Trophoblast cell (in vitro differentiated cells and primary cell): ENCODE measurements at regions not wholly inside any gene's neighbourhood (a gene's known extent, or its start where the extent isn't known, plus 50 kb on each side); places are given as distances from the start of the nearest gene placed in this dataset.

Source experiments
- DNase-seq, 2 donors: peaks; one replicate each; pipeline ENCODE4 v3.0.0-alpha.2; 2016
- H2AFZ ChIP-seq: 2 replicates; pipeline ENCODE4 v1.6.1; 2013; ENCODE audit warnings: low read length, moderate library complexity, mild to moderate bottlenecking; ENCODE audit not compliant: insufficient read depth, poor library complexity
- H2AK5ac ChIP-seq: 2 replicates; pipeline ENCODE4 v1.6.1; 2013; ENCODE audit warnings: mild to moderate bottlenecking, low read length
- H2BK120ac ChIP-seq: 2 replicates; pipeline ENCODE4 v1.6.1; 2013; ENCODE audit warnings: low read length, mild to moderate bottlenecking, moderate library complexity; ENCODE audit not compliant: insufficient read depth, poor library complexity
- H2BK12ac ChIP-seq: 2 replicates; pipeline ENCODE4 v1.6.1; 2013; ENCODE audit warnings: mild to moderate bottlenecking, low read length, moderate library complexity
- H2BK5ac ChIP-seq: 2 replicates; pipeline ENCODE4 v1.6.1; 2013; ENCODE audit warnings: low read length, low read depth, moderate library complexity, mild to moderate bottlenecking; ENCODE audit not compliant: poor library complexity
- H3K14ac ChIP-seq: 2 replicates; pipeline ENCODE4 v1.6.1; 2013; ENCODE audit warnings: mild to moderate bottlenecking, low read length
- H3K18ac ChIP-seq: 2 replicates; pipeline ENCODE4 v1.6.1; 2013; ENCODE audit warnings: mild to moderate bottlenecking, low read length
- H3K23ac ChIP-seq: 2 replicates; pipeline ENCODE4 v1.6.1; 2013; ENCODE audit warnings: low read length
- H3K27ac ChIP-seq: 2 replicates; pipeline ENCODE4 v1.5.1; 2013; ENCODE audit warnings: low read depth, mild to moderate bottlenecking, inconsistent platforms, low read length, moderate library complexity
- H3K27me3 ChIP-seq: 2 replicates; pipeline ENCODE4 v1.6.1; 2013; ENCODE audit warnings: inconsistent platforms, mild to moderate bottlenecking, low read length, moderate library complexity; ENCODE audit not compliant: insufficient read depth
- H3K36me3 ChIP-seq, 2 experiments: 1 replicate in 1 of 2; 2 replicates in 1 of 2; pipeline ENCODE4 v1.6.1; 2013; ENCODE audit warnings: low read length in 2 of 2, mild to moderate bottlenecking in 2 of 2, moderate library complexity in 1 of 2; ENCODE audit not compliant: insufficient read depth in 2 of 2, control insufficient read depth in 1 of 2
- H3K4ac ChIP-seq: 2 replicates; pipeline ENCODE4 v1.6.1; 2013; ENCODE audit warnings: low read depth, mild to moderate bottlenecking, low read length, moderate library complexity
- H3K4me1 ChIP-seq, 2 experiments: 1 replicate in 1 of 2; 2 replicates in 1 of 2; pipeline ENCODE4 v1.6.1; 2013; ENCODE audit warnings: low read length in 2 of 2, mild to moderate bottlenecking in 2 of 2, moderate library complexity in 1 of 2; ENCODE audit not compliant: insufficient read depth in 2 of 2, control insufficient read depth in 1 of 2
- H3K4me2 ChIP-seq: 2 replicates; pipeline ENCODE4 v1.6.1; 2013; ENCODE audit warnings: inconsistent platforms, mild to moderate bottlenecking, low read length, moderate library complexity
- H3K4me3 ChIP-seq: 2 replicates; pipeline ENCODE4 v1.5.1; 2013; ENCODE audit warnings: mild to moderate bottlenecking, low read depth, low read length, inconsistent platforms
- H3K79me1 ChIP-seq: one replicate; pipeline ENCODE4 v1.6.1; 2013; ENCODE audit warnings: low read length
- H3K79me2 ChIP-seq: 2 replicates; pipeline ENCODE4 v1.6.1; 2013; ENCODE audit warnings: low read length, mild to moderate bottlenecking; ENCODE audit not compliant: control insufficient read depth, insufficient read depth, poor library complexity
- H3K9ac ChIP-seq: 2 replicates; pipeline ENCODE4 v1.6.1; 2013; ENCODE audit warnings: mild to moderate bottlenecking, low read length
- H3K9me3 ChIP-seq: 2 replicates; pipeline ENCODE4 v1.6.1; 2013; ENCODE audit warnings: low read depth, mild to moderate bottlenecking, control low read depth, inconsistent platforms, low read length; ENCODE audit not compliant: insufficient read depth
- H4K12ac ChIP-seq: 2 replicates; pipeline ENCODE4 v1.6.1; 2013; ENCODE audit warnings: low read depth, mild to moderate bottlenecking, low read length, moderate library complexity
- H4K8ac ChIP-seq: 2 replicates; pipeline ENCODE4 v1.6.1; 2013; ENCODE audit warnings: low read depth, mild to moderate bottlenecking, low read length, moderate library complexity
- H4K91ac ChIP-seq: one replicate; pipeline ENCODE4 v1.6.1; 2013; ENCODE audit warnings: low read depth, mild to moderate bottlenecking, low read length, moderate library complexity
- WGBS: extraction: QIAGEN DNeasy Blood & Tissue Kit; methylation state at CpG from one replicate; pipeline ENCODE4 v1.1.7; 2013; ENCODE audit warnings: missing lambda C conversion rate; ENCODE audit not compliant: insufficient read length, insufficient coverage; ENCODE audit errors: extremely low coverage; 5-methylcytosine and 5-hydroxymethylcytosine counted together

DNA sequence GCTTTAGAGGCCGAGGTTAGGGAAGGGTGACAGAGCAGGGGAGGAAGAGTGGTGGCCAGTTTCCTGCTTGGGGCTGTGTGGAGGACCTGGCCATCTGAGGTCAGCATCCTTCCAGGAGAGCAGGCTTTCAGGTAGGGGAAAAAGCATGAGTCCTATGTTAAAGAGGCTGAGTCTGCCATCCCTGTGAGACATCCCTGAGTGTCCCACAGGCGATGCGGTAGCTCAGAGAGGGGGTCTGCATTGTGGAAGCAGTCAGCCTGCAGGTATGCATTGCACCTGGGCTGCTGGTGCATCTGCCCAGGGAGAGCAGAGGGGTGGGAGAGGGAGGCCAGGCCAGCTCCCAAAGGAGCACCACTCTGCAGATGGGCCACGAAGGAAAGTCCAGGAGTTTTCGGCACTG lies 282.1 kb upstream of the ZNF32 start:
- Histone ChIP-seq H4K91ac (no peak overlapping the region), H2AFZ (no peak overlapping the region), H3K18ac (no peak overlapping the region), H4K12ac (no peak overlapping the region), H3K14ac (no peak overlapping the region), H2BK12ac (no peak overlapping the region), H3K9ac (no peak overlapping the region), H2BK120ac (no peak overlapping the region), H3K27ac (no peak overlapping the region), H4K8ac (no peak overlapping the region), H3K79me2 (no peaks in the 10 kb centered on the region), H3K4me2 (no peak overlapping the region), H3K79me1 (no peaks in the 10 kb centered on the region), H3K23ac (no peak overlapping the region), H2BK5ac (no peak overlapping the region), H3K27me3 (no peaks in the 10 kb centered on the region), H3K4me3 (no peak overlapping the region), H3K4ac (no peak overlapping the region), H3K9me3 (peaks cover 7% of the 10 kb centered on the region), H3K36me3 (no peaks in the 10 kb centered on the region), H3K4me1 (no peaks in the 10 kb centered on the region), H2AK5ac (no peak overlapping the region)
- no CpG with 5 or more reads among the region's 5 CpGs for WGBS
- DNase-seq, result no peak

- H3K79me1 ChIP-seq, result no peaks in the 10 kb centered on the region
- no peak overlapping the region for H4K8ac ChIP-seq
- H3K79me2 ChIP-seq, result no peaks in the 10 kb centered on the region
- H3K18ac ChIP-seq, result no peak overlapping the region
- no peak overlapping the region for H3K9ac ChIP-seq
- H3K4ac ChIP-seq, result no peak overlapping the region
- DNase-seq, result no peak
- no peaks in the 10 kb centered on the region for H3K4me1 ChIP-seq
- H2BK5ac ChIP-seq, result no peak overlapping the region
- H3K27ac ChIP-seq, result no peak overlapping the region
- no peak overlapping the region for H2BK120ac ChIP-seq
- no peaks in the 10 kb centered on the region for H3K27me3 ChIP-seq
- H2AFZ ChIP-seq, result no peak overlapping the region
- no peak overlapping the region for H3K4me3 ChIP-seq
- H2AK5ac ChIP-seq, result no peak overlapping the region
- no peaks in the 10 kb centered on the region for H3K36me3 ChIP-seq
- H3K4me2 ChIP-seq, result no peak overlapping the region
- H2BK12ac ChIP-seq, result no peak overlapping the region
- WGBS, result no CpG with 5 or more reads among the region's 3 CpGs
- H3K9me3 ChIP-seq, result peaks cover 7% of the 10 kb centered on the region
- H3K14ac ChIP-seq, result no peak overlapping the region
- no peak overlapping the region for H4K91ac ChIP-seq
- H3K23ac ChIP-seq, result no peak overlapping the region
- H4K12ac ChIP-seq, result no peak overlapping the region
Observed at GRCh38 chr10:43930243-43930642, 281.6 kb upstream of the ZNF32 start.

- Histone ChIP-seq H3K79me2 (no peaks in the 10 kb centered on the region), H3K4me3 (no peak overlapping the region), H3K9me3 (peaks cover 7% of the 10 kb centered on the region), H3K36me3 (no peaks in the 10 kb centered on the region), H2AFZ (no peak overlapping the region), H4K8ac (no peak overlapping the region), H4K91ac (no peak overlapping the region), H3K79me1 (no peaks in the 10 kb centered on the region), H3K23ac (no peak overlapping the region), H3K9ac (no peak overlapping the region), H2AK5ac (no peak overlapping the region), H2BK120ac (no peak overlapping the region), H3K18ac (no peak overlapping the region), H2BK5ac (no peak overlapping the region), H3K4ac (no peak overlapping the region), H2BK12ac (no peak overlapping the region), H3K4me1 (no peaks in the 10 kb centered on the region), H3K27ac (no peak overlapping the region), H4K12ac (no peak overlapping the region), H3K27me3 (no peaks in the 10 kb centered on the region), H3K14ac (no peak overlapping the region), H3K4me2 (no peak overlapping the region)
- DNase-seq, result no peak
- WGBS, result no CpG with 5 or more reads among the region's 6 CpGs
Observed at GRCh38 chr10:43929122-43929521, 280.4 kb upstream of the ZNF32 start.

GRCh38 chr10:43928425-43928968 lies 279.8 kb upstream of the ZNF32 start:
- H3K4me2 ChIP-seq, result no peak overlapping the region
- no peak for DNase-seq

More at GRCh38 chr10:43928425-43928968, 279.8 kb upstream of the ZNF32 start:
- Histone ChIP-seq H3K23ac (no peak overlapping the region), H3K14ac (no peak overlapping the region), H3K27ac (no peak overlapping the region), H3K18ac (no peak overlapping the region), H4K12ac (no peak overlapping the region), H3K9ac (no peak overlapping the region), H3K4me1 (no peaks in the 10 kb centered on the region), H4K8ac (no peak overlapping the region), H3K4me3 (no peak overlapping the region), H3K36me3 (no peaks in the 10 kb centered on the region), H3K4ac (no peak overlapping the region), H2BK5ac (no peak overlapping the region), H2BK120ac (no peak overlapping the region), H4K91ac (no peak overlapping the region), H3K79me2 (no peaks in the 10 kb centered on the region), H3K9me3 (peaks cover 4% of the 10 kb centered on the region), H3K79me1 (no peaks in the 10 kb centered on the region), H3K27me3 (no peaks in the 10 kb centered on the region), H2AK5ac (no peak overlapping the region), H2AFZ (no peak overlapping the region), H2BK12ac (no peak overlapping the region)
- WGBS, result no CpG with 5 or more reads among the region's 7 CpGs
